Upper lobe of left lung (tissue), 6 donors: ENCODE measurements at regions not wholly inside any gene's neighbourhood (a gene's known extent, or its start where the extent isn't known, plus 50 kb on each side); places are given as distances from the start of the nearest gene placed in this dataset.

Experiments used
- ATAC-seq, 2 donors: fragments of 200-7000 bp; cut with Tn5 transposase; one replicate each; pipeline ENCODE4 v1.9.1; 2022; ENCODE audit warnings: mild to moderate bottlenecking in 2 of 2, moderate library complexity in 2 of 2; ENCODE audit not compliant: low FRiP score in 2 of 2
- DNase-seq, 2 donors: peaks; one replicate each; pipeline ENCODE4 v3.0.0-alpha.2; 2019 to 2020
- H3K27ac ChIP-seq, 4 donors: fragments of 200-600 bp; sonication (generic); one replicate each; pipeline ENCODE4 v1.5.1; 2016 to 2019
- H3K27me3 ChIP-seq, 4 donors: fragments of 200-600 bp; sonication (generic); one replicate each; pipeline ENCODE4 v1.5.1; 2017 to 2019
- H3K36me3 ChIP-seq, 4 donors: fragments of 200-600 bp; sonication (generic); one replicate each; pipeline ENCODE4 v1.5.1; 2016 to 2019
- H3K4me1 ChIP-seq, 4 donors: fragments of 200-600 bp; sonication (generic); one replicate each; pipeline ENCODE4 v1.5.1; 2018 to 2019
- H3K4me3 ChIP-seq, 4 donors: fragments of 200-600 bp; sonication (generic); one replicate each; pipeline ENCODE4 v1.5.1; 2017 to 2019; ENCODE audit warnings: mild to moderate bottlenecking in 2 of 4, moderate library complexity in 1 of 4
- H3K9me3 ChIP-seq, 4 donors: fragments of 200-600 bp; sonication (generic); one replicate each; pipeline ENCODE4 v1.5.1; 2018 to 2019
- CTCF ChIP-seq, 6 experiments: fragments of 450-650 bp in 4 of 6; fragments of 200-600 bp in 2 of 6; sonication (generic) in 2 of 6; IDR thresholded peaks; one replicate each; pipeline ENCODE4 v1.5.1; 2016 to 2019; ENCODE audit warnings: antibody characterized with exemption in 6 of 6
- EP300 ChIP-seq, 4 donors: sonication (generic); formaldehyde crosslinking; IDR thresholded peaks; one replicate each; pipeline ENCODE4 v1.5.1; 2017; ENCODE audit warnings: antibody characterized with exemption in 4 of 4, control low read depth in 2 of 4
- POLR2A ChIP-seq, 4 donors: fragments of 450-650 bp; IDR thresholded peaks; one replicate each; pipeline ENCODE4 v1.5.1; 2016 to 2017; ENCODE audit warnings: antibody characterized with exemption in 4 of 4, mild to moderate bottlenecking in 2 of 4
- POLR2AphosphoS5 ChIP-seq, 2 donors: sonication (generic); formaldehyde crosslinking; IDR thresholded peaks; one replicate each; pipeline ENCODE4 v1.5.1; 2017; ENCODE audit warnings: antibody characterized with exemption in 2 of 2
- WGBS, 2 donors: methylation state at CpG; one replicate each; pipeline ENCODE4 v1.1.5; 2017 to 2018; 5-methylcytosine and 5-hydroxymethylcytosine counted together
- donor health status: DM: no; HTN: no; CAD: no; lungs with moderate emphysema.
- donor health status: DM: no; HTN: yes; CAD: no; lungs with severe emphysema.

GRCh38 chr11:119807402-119807801 lies 78.4 kb upstream of the NECTIN1 start:
- ATAC-seq: no peak
- WGBS, 2 donors: 70 to 87% methylated on average over 3 to 5 of the region's 5 CpGs

GRCh38 chr11:119806064-119806915 lies 77.3 kb upstream of the NECTIN1 start:
- Histone ChIP-seq H3K9me3 (no peaks in the 10 kb centered on the region), H3K27me3 (no peaks in the 10 kb centered on the region), H3K4me1 (no peaks in the 10 kb centered on the region), H3K27ac (no peak overlapping the region), H3K36me3 (no peaks in the 10 kb centered on the region), H3K4me3 (no peak overlapping the region)
- 70 to 84% methylated on average over 6 to 7 of the region's 8 CpGs for WGBS, 2 donors
- no peak for DNase-seq
- ATAC-seq: no peak
- TF ChIP-seq EP300 (IDR thresholded peaks at IDR 0.05) (no peak), CTCF (IDR thresholded peaks at IDR 0.05) (no peak), POLR2A (IDR thresholded peaks at IDR 0.05) (no peak), POLR2AphosphoS5 (IDR thresholded peaks at IDR 0.05) (no peak)

More at GRCh38 chr11:119807402-119807801, 78.4 kb upstream of the NECTIN1 start:
- no peaks in the 10 kb centered on the region for H3K27me3 ChIP-seq
- no peak overlapping the region for H3K4me3 ChIP-seq
- TF ChIP-seq POLR2A (IDR thresholded peaks at IDR 0.05) (no peak), POLR2AphosphoS5 (IDR thresholded peaks at IDR 0.05) (no peak), EP300 (IDR thresholded peaks at IDR 0.05) (no peak), CTCF (IDR thresholded peaks at IDR 0.05) (no peak)
- H3K27ac ChIP-seq: no peak overlapping the region
- no peak for DNase-seq
- no peaks in the 10 kb centered on the region for H3K36me3 ChIP-seq
- H3K9me3 ChIP-seq: no peaks in the 10 kb centered on the region
- H3K4me1 ChIP-seq: no peaks in the 10 kb centered on the region

- H3K27me3 ChIP-seq: no peaks in the 10 kb centered on the region
- H3K4me1 ChIP-seq: no peaks in the 10 kb centered on the region
- TF ChIP-seq CTCF (IDR thresholded peaks at IDR 0.05) (no peak), POLR2AphosphoS5 (IDR thresholded peaks at IDR 0.05) (no peak), POLR2A (IDR thresholded peaks at IDR 0.05) (no peak), EP300 (IDR thresholded peaks at IDR 0.05) (no peak)
- WGBS, 2 donors: 88 to 94% methylated on average over 3 to 8 of the region's 8 CpGs
- H3K9me3 ChIP-seq: no peaks in the 10 kb centered on the region
- DNase-seq (no peak), ATAC-seq (no peak)
- H3K36me3 ChIP-seq: no peaks in the 10 kb centered on the region
- H3K27ac ChIP-seq: no peak overlapping the region
- no peak overlapping the region for H3K4me3 ChIP-seq
These were observed 76.7 kb upstream of the NECTIN1 start for GRCh38 chr11:119805663-119806062.

GRCh38 chr11:119804698-119805097 lies 75.7 kb upstream of the NECTIN1 start:
- no peaks in the 10 kb centered on the region for H3K27me3 ChIP-seq
- TF ChIP-seq POLR2A (IDR thresholded peaks at IDR 0.05) (no peak), CTCF (IDR thresholded peaks at IDR 0.05) (no peak), EP300 (IDR thresholded peaks at IDR 0.05) (no peak), POLR2AphosphoS5 (IDR thresholded peaks at IDR 0.05) (no peak)
- no peak overlapping the region for H3K27ac ChIP-seq
- no peaks in the 10 kb centered on the region for H3K4me1 ChIP-seq
- no peaks in the 10 kb centered on the region for H3K36me3 ChIP-seq
- no peak for ATAC-seq
- no peak for DNase-seq
- no peak overlapping the region for H3K4me3 ChIP-seq
- H3K9me3 ChIP-seq: no peaks in the 10 kb centered on the region
- WGBS, 2 donors: 71% methylated on average over 5 of the region's 5 CpGs; no CpG with 5 or more reads in 1 of the 2 donors
